GM21515 (cell line): ENCODE measurements at regions not wholly inside any gene's neighbourhood (a gene's known extent, or its start where the extent isn't known, plus 50 kb on each side); places are given as distances from the start of the nearest gene placed in this dataset.

Source experiments
- ATAC-seq: cut with Tn5 transposase; IDR thresholded peaks from one replicate; pipeline ENCODE4 v1.9.1; 2021; ENCODE audit not compliant: unreplicated experiment

DNA sequence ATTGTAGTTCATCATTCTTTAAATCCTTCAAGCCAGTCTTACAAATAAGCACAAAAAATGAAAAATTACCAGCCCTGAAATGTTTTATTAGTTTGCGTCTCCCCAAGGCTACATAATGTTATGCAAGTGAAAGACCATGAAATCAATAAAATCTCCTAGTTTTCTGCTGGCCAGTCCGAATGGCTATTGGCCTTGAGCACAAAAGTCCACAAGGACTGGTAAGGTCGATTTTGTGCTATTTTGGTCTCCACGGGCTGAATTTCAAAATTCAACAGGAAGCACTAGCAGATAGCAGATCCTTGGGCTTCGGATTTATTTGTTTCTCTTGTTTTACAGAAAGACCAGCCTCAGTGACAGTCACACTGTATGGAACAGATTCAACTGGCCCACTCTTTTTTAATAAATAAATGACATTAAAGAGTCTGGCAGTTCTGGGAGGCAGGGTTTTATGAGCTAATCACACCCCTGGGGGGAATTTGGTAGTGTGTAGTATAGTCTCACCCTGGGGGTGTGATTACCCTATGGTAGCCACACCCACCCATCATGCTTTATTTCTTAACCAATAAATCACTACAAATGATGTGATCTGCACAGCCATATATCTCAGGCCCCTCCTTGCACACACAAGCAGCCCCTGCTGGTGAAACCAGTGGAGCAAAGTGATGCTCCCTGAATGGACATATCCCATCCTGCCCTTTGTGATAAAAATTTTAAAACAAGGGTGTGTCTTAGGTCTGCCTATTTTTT is 51.1 kb upstream of the TMEM33 start:
- ATAC-seq: no peak

- ATAC-seq: peak; percentile 84
Observed at GRCh38 chr4:41882625-41883347, 52.4 kb upstream of the TMEM33 start.

- no peak for ATAC-seq
Observed at GRCh38 chr4:41881981-41882624, 53.1 kb upstream of the TMEM33 start.

DNA sequence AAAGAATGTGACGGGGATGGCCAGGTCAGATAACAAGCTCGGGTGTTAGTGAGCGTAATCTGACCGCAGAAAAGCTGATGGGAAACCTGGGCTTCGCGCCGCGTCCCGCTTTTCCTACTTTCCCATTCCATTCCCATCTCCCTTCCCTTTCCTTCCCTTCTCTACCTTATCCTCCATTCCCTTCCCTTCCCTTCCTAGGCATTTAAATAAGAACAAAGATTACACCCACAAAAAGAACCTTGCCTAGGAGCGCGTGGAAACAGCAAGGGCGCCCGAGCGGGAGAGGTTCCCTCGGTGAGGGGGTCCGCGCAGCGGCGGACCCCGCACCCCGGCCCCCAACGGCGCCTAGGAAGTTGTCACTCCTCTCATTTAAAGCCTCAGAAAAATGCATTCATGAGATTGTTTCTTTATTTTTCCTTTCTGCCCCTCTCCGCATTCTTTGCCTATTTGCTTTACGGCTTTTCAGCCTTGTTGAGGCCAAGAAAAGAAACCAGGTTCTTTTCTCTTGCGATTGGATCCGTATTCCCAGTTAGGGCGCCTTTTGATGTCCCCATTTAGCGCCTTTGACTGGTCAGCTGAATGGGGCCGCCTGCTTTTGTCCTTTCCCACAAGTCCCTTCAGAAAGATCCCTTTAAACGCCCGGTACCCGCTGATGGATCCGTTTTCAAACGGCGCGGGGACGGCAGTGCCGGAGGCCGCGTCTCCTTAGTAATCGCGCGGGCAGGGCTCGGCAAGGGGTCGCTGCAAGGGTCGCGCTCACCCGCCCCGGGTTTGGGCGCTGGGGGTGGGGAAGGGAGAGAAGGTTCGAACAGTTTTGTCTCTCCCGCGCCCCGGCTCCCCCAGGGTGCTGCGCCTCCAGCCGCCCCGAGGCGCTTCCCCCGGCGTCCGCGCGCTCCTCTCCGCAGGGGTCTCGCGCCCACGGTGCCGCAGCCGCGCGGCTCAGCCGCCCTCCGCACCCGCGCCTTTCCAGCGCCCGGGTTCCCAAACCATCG is 54.1 kb upstream of the TMEM33 start:
- no peak for ATAC-seq

GRCh38 chr4:41880022-41880837 is 55.0 kb upstream of the TMEM33 start:
- no peak for ATAC-seq

GRCh38 chr4:41879552-41879951 is 55.7 kb upstream of the TMEM33 start:
- no peak for ATAC-seq

DNA sequence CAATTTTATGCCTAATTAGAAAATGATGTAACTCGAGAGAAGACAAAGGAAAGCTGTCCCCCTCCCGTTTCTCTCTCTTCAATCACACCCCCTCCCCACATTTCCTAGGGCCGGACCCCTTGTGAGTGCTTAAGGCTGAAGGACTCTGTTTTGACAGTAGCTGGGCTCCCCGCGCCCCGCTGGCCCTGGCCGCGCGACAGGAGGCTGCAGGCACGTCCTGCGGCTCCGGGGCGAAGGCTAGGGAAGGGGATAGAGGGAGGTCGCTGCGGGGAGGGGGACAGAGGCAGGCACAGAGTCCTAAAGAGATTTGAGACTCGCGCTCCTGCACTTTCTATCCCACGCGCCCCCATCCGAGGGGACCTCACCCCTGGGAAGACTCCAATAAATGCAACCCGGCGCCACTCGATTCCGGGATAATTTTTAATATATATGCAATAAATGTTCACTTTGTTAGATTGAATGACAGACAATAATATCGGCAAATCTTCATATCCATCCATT is 56.2 kb upstream of the TMEM33 start:
- no peak for ATAC-seq

- no peak for ATAC-seq
Observed at GRCh38 chr4:41878170-41878969, 56.9 kb upstream of the TMEM33 start.

- ATAC-seq: no peak
Observed at GRCh38 chr4:41877020-41877796, 58.0 kb upstream of the TMEM33 start.

- ATAC-seq: no peak
Observed at GRCh38 chr4:41874873-41875272, 60.4 kb upstream of the TMEM33 start.

DNA sequence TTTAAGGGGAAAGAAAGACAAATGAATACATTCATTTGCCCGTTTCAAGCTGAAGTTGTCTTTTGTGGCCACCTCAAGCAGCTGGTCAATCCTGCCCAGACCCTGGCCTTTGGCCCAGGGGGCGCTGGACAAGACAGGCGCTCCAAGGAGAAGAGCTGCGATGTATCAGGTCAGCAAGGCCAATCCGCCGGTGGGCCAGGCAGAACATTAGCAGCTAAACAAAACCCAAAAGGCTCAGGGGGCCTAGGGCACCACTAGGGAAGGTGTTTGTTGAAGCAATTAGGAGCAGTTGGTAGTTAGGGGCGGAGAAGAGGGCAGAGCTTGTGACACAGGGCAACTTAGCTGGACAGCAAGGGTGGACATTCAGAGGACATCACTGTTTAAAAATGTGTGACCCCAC is 60.8 kb upstream of the TMEM33 start:
- ATAC-seq: no peak

GRCh38 chr4:41873380-41874295 is 61.6 kb upstream of the TMEM33 start:
- no peak for ATAC-seq

DNA sequence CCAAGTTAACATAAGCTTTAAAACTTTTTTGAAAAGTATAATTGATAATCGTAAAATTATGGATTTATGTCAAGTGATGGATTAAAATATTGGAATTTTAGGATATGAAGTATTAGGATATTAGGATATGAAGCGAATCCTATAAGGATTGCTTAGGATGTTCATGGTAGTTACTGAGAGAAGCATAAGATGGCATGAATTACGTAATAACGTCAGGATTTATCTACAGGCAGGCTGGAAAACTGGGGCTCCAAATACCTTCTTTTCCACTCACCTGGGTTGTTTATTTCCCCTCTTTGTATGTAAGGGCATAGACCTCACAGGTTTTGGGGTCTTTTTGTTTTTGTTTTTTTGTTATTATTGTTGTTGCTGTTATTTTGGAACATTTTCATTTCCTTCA is 65.2 kb upstream of the TMEM33 start:
- no peak for ATAC-seq

- no peak for ATAC-seq
Observed at GRCh38 chr4:41866799-41867677, 68.2 kb upstream of the TMEM33 start.

DNA sequence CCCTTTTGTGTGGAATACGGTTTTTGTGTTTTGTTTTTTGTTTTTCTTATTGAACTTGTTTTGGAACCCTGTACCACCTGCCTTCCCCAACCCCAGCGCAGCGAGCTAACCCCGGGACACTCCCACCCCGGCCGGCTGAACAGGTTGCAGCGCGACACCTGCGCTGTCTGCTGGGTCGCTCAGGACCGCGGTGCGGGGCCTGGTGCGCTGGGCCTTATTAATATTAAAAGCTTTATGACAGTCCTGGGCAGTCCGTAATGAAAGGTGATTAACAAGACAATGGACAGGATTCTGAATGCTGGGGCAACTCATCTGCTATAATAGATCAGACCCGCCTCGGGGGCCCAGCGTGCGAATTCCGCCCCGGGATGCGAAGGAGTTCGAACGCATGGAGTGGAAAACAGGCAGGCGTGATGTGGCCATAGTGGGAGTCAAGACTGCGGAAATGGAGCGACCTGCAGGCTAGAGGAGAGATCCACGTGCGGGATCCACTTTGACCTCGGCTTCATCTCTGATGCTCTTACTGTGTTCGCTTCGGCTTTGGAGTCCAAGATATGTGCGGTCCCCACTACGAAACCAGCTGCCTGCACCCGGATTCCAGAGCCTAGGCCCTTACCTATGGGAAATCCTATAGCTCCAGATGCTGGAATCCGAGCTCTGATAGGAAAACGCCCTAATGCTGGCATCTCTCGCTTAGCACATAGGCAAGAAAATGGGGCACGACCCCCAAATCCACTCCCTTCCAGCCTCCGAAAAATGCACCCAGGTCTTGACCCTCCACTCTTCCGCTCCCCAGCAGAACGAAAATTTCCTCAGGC is 69.0 kb upstream of the TMEM33 start:
- no peak for ATAC-seq
